Stimulated activated CD4-positive, alpha-beta T cell treated with anti-CD3 and anti-CD28 coated beads, Interleukin-12 subunit alpha, Interleukin-12 subunit beta, amount 100 ng/mL, for 4 hours (primary cell): ENCODE measurements at regions not wholly inside any gene's neighbourhood (a gene's known extent, or its start where the extent isn't known, plus 50 kb on each side); places are given as distances from the start of the nearest gene placed in this dataset.

Source experiments
- DNase-seq: peaks from one replicate; pipeline ENCODE4 v3.0.0-alpha.2; 2020

GRCh38 chr1:59133997-59134396 is 162.9 kb upstream of the FGGY start:
- no peak for DNase-seq

GRCh38 chr1:59135761-59136255 is 161.1 kb upstream of the FGGY start:
- DNase-seq: no peak

- DNase-seq: no peak
Observed at GRCh38 chr1:59136541-59137275, 160.2 kb upstream of the FGGY start.

- DNase-seq: no peak
Observed at GRCh38 chr1:59137276-59137615, 159.6 kb upstream of the FGGY start.

- no peak for DNase-seq
Observed at GRCh38 chr1:59137968-59138367, 158.9 kb upstream of the FGGY start.

GRCh38 chr1:59138402-59138801 is 158.5 kb upstream of the FGGY start:
- no peak for DNase-seq

GRCh38 chr1:59139396-59139795 is 157.5 kb upstream of the FGGY start:
- no peak for DNase-seq

- no peak for DNase-seq
Observed at GRCh38 chr1:59141267-59141863, 155.5 kb upstream of the FGGY start.

- DNase-seq: no peak
Observed at GRCh38 chr1:59142311-59143132, 154.4 kb upstream of the FGGY start.

- DNase-seq: no peak
Observed at GRCh38 chr1:59143133-59143487, 153.8 kb upstream of the FGGY start.

- DNase-seq: no peak
Observed at GRCh38 chr1:59143811-59144210, 153.1 kb upstream of the FGGY start.

GRCh38 chr1:59144959-59145358 is 151.9 kb upstream of the FGGY start:
- no peak for DNase-seq

GRCh38 chr1:59146056-59146455 is 150.8 kb upstream of the FGGY start:
- DNase-seq: no peak

- peak; percentile 21 for DNase-seq
Observed at GRCh38 chr1:59146651-59147358, 150.1 kb upstream of the FGGY start.

- DNase-seq: no peak
Observed at GRCh38 chr1:59149435-59149834, 147.5 kb upstream of the FGGY start.

GRCh38 chr1:59150577-59151386 is 146.1 kb upstream of the FGGY start:
- DNase-seq: no peak

GRCh38 chr1:59151387-59151761 is 145.5 kb upstream of the FGGY start:
- no peak for DNase-seq

- no peak for DNase-seq
Observed at GRCh38 chr1:59151860-59152259, 145.0 kb upstream of the FGGY start.

GRCh38 chr1:59152511-59152910 is 144.4 kb upstream of the FGGY start:
- DNase-seq: no peak

GRCh38 chr1:59154401-59154800 is 142.5 kb upstream of the FGGY start:
- no peak for DNase-seq

GRCh38 chr1:59155351-59155750 is 141.5 kb upstream of the FGGY start:
- no peak for DNase-seq

- DNase-seq: no peak
Observed at GRCh38 chr1:59156051-59156450, 140.8 kb upstream of the FGGY start.
